ENCODE measurements at regions not wholly inside any gene's neighbourhood (a gene's known extent, or its start where the extent isn't known, plus 50 kb on each side); places are given as distances from the start of the nearest gene placed in this dataset.

- TF ChIP-seq MAX (IDR thresholded peaks at IDR 0.05) (no peak), CEBPB (IDR thresholded peaks at IDR 0.05) (no peak), RAD21 (IDR thresholded peaks at IDR 0.05; ENCODE audit: low read depth) (no peak), TCF12 (IDR thresholded peaks at IDR 0.05; ENCODE audit: low read depth) (no peak), ZBTB7A (IDR thresholded peaks at IDR 0.05; ENCODE audit: low read depth) (no peak), REST (IDR thresholded peaks at IDR 0.05; ENCODE audit: low read depth) (no peak), FOXM1 (IDR thresholded peaks at IDR 0.05; ENCODE audit: borderline replicate concordance, low read depth) (no peak), EP300 (IDR thresholded peaks at IDR 0.05; ENCODE audit: borderline replicate concordance) (no peak), NFIC (IDR thresholded peaks at IDR 0.05) (no peak), TEAD4 (IDR thresholded peaks at IDR 0.05) (no peak), YY1 (IDR thresholded peaks at IDR 0.05; ENCODE audit: low read depth) (no peak)
Observed at GRCh38 chr1:208880433-208881100, 636.4 kb upstream of the PLXNA2 start.

- TF ChIP-seq REST (IDR thresholded peaks at IDR 0.05; ENCODE audit: low read depth) (no peak), EP300 (IDR thresholded peaks at IDR 0.05; ENCODE audit: borderline replicate concordance) (no peak), TCF12 (IDR thresholded peaks at IDR 0.05; ENCODE audit: low read depth) (no peak), YY1 (IDR thresholded peaks at IDR 0.05; ENCODE audit: low read depth) (no peak), ZBTB7A (IDR thresholded peaks at IDR 0.05; ENCODE audit: low read depth) (no peak), USF1 (IDR thresholded peaks at IDR 0.05) (no peak), EGR1 (IDR thresholded peaks at IDR 0.05) (no peak), MAX (IDR thresholded peaks at IDR 0.05) (no peak), CEBPB (IDR thresholded peaks at IDR 0.05) (no peak), TAF1 (IDR thresholded peaks at IDR 0.05; ENCODE audit: low read depth) (no peak)
Observed at GRCh38 chr1:208885060-208885459, 640.9 kb upstream of the PLXNA2 start.

- TF ChIP-seq MAX (IDR thresholded peaks at IDR 0.05) = no peak
- no peak for TF ChIP-seq TAF1 (IDR thresholded peaks at IDR 0.05; ENCODE audit: low read depth)
- no peak for TF ChIP-seq TEAD4 (IDR thresholded peaks at IDR 0.05)
- TF ChIP-seq RAD21 (IDR thresholded peaks at IDR 0.05; ENCODE audit: low read depth) = no peak
- no peak for TF ChIP-seq EP300 (IDR thresholded peaks at IDR 0.05; ENCODE audit: borderline replicate concordance)
- TF ChIP-seq NFIC (IDR thresholded peaks at IDR 0.05) = no peak
- TF ChIP-seq CREB1 (IDR thresholded peaks at IDR 0.05; ENCODE audit: low read depth) = no peak
- no peak for TF ChIP-seq FOXM1 (IDR thresholded peaks at IDR 0.05; ENCODE audit: borderline replicate concordance, low read depth)
- TF ChIP-seq CEBPB (IDR thresholded peaks at IDR 0.05) = no peak
- no peak for TF ChIP-seq YY1 (IDR thresholded peaks at IDR 0.05; ENCODE audit: low read depth)
- no peak for TF ChIP-seq EGR1 (IDR thresholded peaks at IDR 0.05)
- TF ChIP-seq TCF12 (IDR thresholded peaks at IDR 0.05; ENCODE audit: low read depth) = no peak
- TF ChIP-seq USF1 (IDR thresholded peaks at IDR 0.05) = no peak
- TF ChIP-seq ZBTB7A (IDR thresholded peaks at IDR 0.05; ENCODE audit: low read depth) = no peak
Observed at GRCh38 chr1:208885650-208886049, 641.5 kb upstream of the PLXNA2 start.

GRCh38 chr1:208888376-208888775 lies 644.2 kb upstream of the PLXNA2 start:
- TF ChIP-seq YY1 (IDR thresholded peaks at IDR 0.05; ENCODE audit: low read depth) (no peak), TAF1 (IDR thresholded peaks at IDR 0.05; ENCODE audit: low read depth) (no peak), FOXM1 (IDR thresholded peaks at IDR 0.05; ENCODE audit: borderline replicate concordance, low read depth) (no peak), EP300 (IDR thresholded peaks at IDR 0.05; ENCODE audit: borderline replicate concordance) (no peak), MAX (IDR thresholded peaks at IDR 0.05) (no peak), REST (IDR thresholded peaks at IDR 0.05; ENCODE audit: low read depth) (no peak), TCF12 (IDR thresholded peaks at IDR 0.05; ENCODE audit: low read depth) (no peak), NFIC (IDR thresholded peaks at IDR 0.05) (no peak), CEBPB (IDR thresholded peaks at IDR 0.05) (no peak), EGR1 (IDR thresholded peaks at IDR 0.05) (no peak), CREB1 (IDR thresholded peaks at IDR 0.05; ENCODE audit: low read depth) (no peak), ZBTB7A (IDR thresholded peaks at IDR 0.05; ENCODE audit: low read depth) (no peak), TEAD4 (IDR thresholded peaks at IDR 0.05) (no peak), USF1 (IDR thresholded peaks at IDR 0.05) (no peak), RAD21 (IDR thresholded peaks at IDR 0.05; ENCODE audit: low read depth) (no peak)

Data from Ishikawa (cell line).